ENCODE measurements at regions not wholly inside any gene's neighbourhood (a gene's known extent, or its start where the extent isn't known, plus 50 kb on each side); places are given as distances from the start of the nearest gene placed in this dataset.

DNA sequence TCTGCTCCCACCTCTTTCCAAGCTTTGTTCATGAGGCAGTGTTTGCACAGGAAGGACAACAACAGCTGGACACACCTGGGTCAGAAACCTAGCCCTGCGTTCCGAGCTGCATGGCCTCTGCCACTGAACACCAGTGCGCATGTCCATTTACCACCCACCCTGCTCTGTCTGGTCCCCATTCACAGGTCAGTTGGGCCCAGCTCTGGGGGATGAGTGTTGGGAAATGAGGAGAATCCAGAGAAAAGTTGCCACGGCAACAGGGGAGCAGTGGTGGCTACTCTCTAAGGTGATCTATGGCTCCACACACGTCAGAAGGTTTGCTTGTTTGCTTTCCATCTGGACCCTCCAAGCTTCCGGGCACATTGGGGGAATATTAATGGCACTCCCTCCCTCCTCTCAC lies 70.4 kb upstream of the ASIC2 start:
- TF ChIP-seq TCF12 (IDR thresholded peaks at IDR 0.05; ENCODE audit: low read depth) (no peak), YY1 (IDR thresholded peaks at IDR 0.05; ENCODE audit: low read depth) (no peak), TAF1 (IDR thresholded peaks at IDR 0.05; ENCODE audit: low read depth) (no peak), EGR1 (IDR thresholded peaks at IDR 0.05) (no peak)
- TF ChIP-seq, protein P1, sequence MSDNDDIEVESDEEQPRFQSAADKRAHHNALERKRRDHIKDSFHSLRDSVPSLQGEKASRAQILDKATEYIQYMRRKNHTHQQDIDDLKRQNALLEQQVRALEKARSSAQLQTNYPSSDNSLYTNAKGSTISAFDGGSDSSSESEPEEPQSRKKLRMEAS (IDR thresholded peaks at IDR 0.05): no peak

All from Ishikawa (cell line).